Lower leg skin (tissue), 3 donors: ENCODE measurements at regions not wholly inside any gene's neighbourhood (a gene's known extent, or its start where the extent isn't known, plus 50 kb on each side); places are given as distances from the start of the nearest gene placed in this dataset.

Experiments used
- POLR2A ChIP-seq, 2 donors: fragments of 450-650 bp; IDR thresholded peaks; one replicate each; pipeline ENCODE4 v1.6.1; 2016 to 2017; ENCODE audit warnings: antibody characterized with exemption in 2 of 2, mild to moderate bottlenecking in 1 of 2, moderate library complexity in 1 of 2
- TF ChIP-seq, protein P1 (sequence below), 3 donors: fragments of 450-650 bp; IDR thresholded peaks; one replicate each; pipeline ENCODE4 v1.5.1; 2016; ENCODE audit warnings: antibody characterized with exemption in 3 of 3, mild to moderate bottlenecking in 3 of 3, moderate library complexity in 2 of 3

DNA sequence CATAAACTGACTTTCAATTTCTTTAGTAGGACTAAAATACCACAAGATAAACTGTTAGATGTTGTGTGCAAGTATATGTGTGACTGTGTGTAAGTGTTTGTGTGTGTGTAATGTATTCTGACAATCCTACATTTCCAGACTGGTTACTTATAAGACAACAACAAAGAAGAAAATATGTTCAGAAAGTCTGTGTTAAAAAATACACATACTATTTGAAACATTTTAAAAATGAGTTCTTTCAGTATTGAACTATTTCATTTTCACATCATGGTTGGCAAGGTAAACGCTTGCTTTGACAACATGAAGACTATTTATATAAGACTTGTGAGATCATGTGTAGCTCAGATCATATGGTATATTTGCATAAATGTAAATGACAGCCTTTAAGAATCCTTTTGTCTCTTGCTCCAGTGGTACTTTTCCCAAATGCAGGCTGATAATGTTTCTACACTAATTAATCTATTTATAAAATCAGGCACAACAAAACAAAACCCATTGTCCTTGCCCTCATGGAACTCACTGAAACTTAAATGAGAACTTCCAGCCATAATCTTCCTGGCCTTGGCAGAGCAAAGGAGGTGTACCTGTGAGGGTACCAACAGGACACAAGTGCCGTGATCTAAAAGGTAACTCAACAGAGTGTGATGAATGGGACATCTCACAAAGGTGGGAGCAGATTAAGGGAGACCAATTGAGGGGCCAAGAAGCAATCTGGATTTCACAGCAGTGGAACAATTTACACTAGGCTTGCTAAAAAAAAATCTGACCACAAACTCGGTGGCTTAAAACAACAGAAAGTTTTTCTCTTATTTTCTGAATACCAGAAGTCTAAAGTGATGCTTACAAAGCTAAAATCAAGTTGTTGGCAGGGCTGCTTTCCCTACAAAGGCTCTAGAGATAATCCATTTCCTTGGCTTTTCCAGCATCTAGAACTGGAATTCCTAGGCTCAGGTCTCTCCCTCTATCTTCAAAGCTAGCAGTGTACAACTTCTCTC lies 349.0 kb downstream of the TBC1D4 start:
- TF ChIP-seq, protein P1, sequence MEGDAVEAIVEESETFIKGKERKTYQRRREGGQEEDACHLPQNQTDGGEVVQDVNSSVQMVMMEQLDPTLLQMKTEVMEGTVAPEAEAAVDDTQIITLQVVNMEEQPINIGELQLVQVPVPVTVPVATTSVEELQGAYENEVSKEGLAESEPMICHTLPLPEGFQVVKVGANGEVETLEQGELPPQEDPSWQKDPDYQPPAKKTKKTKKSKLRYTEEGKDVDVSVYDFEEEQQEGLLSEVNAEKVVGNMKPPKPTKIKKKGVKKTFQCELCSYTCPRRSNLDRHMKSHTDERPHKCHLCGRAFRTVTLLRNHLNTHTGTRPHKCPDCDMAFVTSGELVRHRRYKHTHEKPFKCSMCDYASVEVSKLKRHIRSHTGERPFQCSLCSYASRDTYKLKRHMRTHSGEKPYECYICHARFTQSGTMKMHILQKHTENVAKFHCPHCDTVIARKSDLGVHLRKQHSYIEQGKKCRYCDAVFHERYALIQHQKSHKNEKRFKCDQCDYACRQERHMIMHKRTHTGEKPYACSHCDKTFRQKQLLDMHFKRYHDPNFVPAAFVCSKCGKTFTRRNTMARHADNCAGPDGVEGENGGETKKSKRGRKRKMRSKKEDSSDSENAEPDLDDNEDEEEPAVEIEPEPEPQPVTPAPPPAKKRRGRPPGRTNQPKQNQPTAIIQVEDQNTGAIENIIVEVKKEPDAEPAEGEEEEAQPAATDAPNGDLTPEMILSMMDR (IDR thresholded peaks at IDR 0.05): no peak
- TF ChIP-seq POLR2A (IDR thresholded peaks at IDR 0.05): no peak
